Liver (tissue), 3 donors: ENCODE measurements at regions not wholly inside any gene's neighbourhood (a gene's known extent, or its start where the extent isn't known, plus 50 kb on each side); places are given as distances from the start of the nearest gene placed in this dataset.

Experiments
- CTCF ChIP-seq: fragments of 150-350 bp; IDR thresholded peaks from 2 replicates; pipeline ENCODE4 v1.5.1; 2017; ENCODE audit warnings: improper control_type of control experiment, low read depth, low read length; ENCODE audit not compliant: missing input control
- EGR1 ChIP-seq, 2 donors: IDR thresholded peaks; 2 replicates each; pipeline ENCODE4 v1.6.1; 2016 to 2018; ENCODE audit warnings: antibody characterized with exemption in 2 of 2, low read depth in 2 of 2
- GABPA ChIP-seq, 2 donors: IDR thresholded peaks in 1 of 2; conservative IDR thresholded peaks in 1 of 2; 2 replicates each; pipeline ENCODE4 v1.6.1; 2016; ENCODE audit warnings: antibody characterized with exemption in 2 of 2, mild to moderate bottlenecking in 1 of 2, moderate library complexity in 1 of 2
- HNF4G ChIP-seq: IDR thresholded peaks from 2 replicates; pipeline ENCODE4 v1.6.1; 2016; ENCODE audit warnings: antibody characterized with exemption
- JUND ChIP-seq, 2 donors: IDR thresholded peaks; 2 replicates each; pipeline ENCODE4 v1.6.1; 2016; ENCODE audit warnings: antibody characterized with exemption in 2 of 2
- MAX ChIP-seq: IDR thresholded peaks from 2 replicates; pipeline ENCODE4 v1.6.1; 2016; ENCODE audit warnings: antibody characterized with exemption
- NR2F2 ChIP-seq: IDR thresholded peaks from 2 replicates; pipeline ENCODE4 v1.6.1; 2016; ENCODE audit warnings: antibody characterized with exemption
- RAD21 ChIP-seq, 2 donors: IDR thresholded peaks; 2 replicates each; pipeline ENCODE4 v1.6.1; 2016; ENCODE audit warnings: antibody characterized with exemption in 2 of 2, mild to moderate bottlenecking in 2 of 2
- REST ChIP-seq: IDR thresholded peaks from 2 replicates; pipeline ENCODE4 v1.6.1; 2016; ENCODE audit warnings: antibody characterized with exemption, mild to moderate bottlenecking
- RXRA ChIP-seq, 2 donors: IDR thresholded peaks; 2 replicates each; pipeline ENCODE4 v1.6.1; 2017 to 2018; ENCODE audit warnings: antibody characterized with exemption in 2 of 2, mild to moderate bottlenecking in 1 of 2
- SP1 ChIP-seq: IDR thresholded peaks from 2 replicates; pipeline ENCODE4 v1.6.1; 2018; ENCODE audit warnings: antibody characterized with exemption, mild to moderate bottlenecking
- TAF1 ChIP-seq: conservative IDR thresholded peaks from 2 replicates; pipeline ENCODE4 v1.6.1; 2016; ENCODE audit warnings: antibody characterized with exemption, mild to moderate bottlenecking
- YY1 ChIP-seq: IDR thresholded peaks from 2 replicates; pipeline ENCODE4 v1.6.1; 2016; ENCODE audit warnings: antibody characterized with exemption, mild to moderate bottlenecking
- ZBTB33 ChIP-seq: IDR thresholded peaks from 2 replicates; pipeline ENCODE4 v1.6.1; 2016; ENCODE audit warnings: antibody characterized with exemption
- donor health status: healthy.
- donor health status: healthy.

GRCh38 chr15:35691891-35692867 is 146.2 kb upstream of the DPH6 start:
- TF ChIP-seq CTCF (no peak), REST (no peak), YY1 (no peak), RAD21 (IDR thresholded peaks at IDR 0.05) (no peak), HNF4G (no peak), EGR1 (IDR thresholded peaks at IDR 0.05; ENCODE audit: low read depth in 2 of 2) (no peak), ZBTB33 (no peak), JUND (IDR thresholded peaks at IDR 0.05) (no peak), MAX (no peak), SP1 (no peak), TAF1 (no peak), GABPA (IDR thresholded peaks at IDR 0.05 in 1 of 2, conservative IDR thresholded peaks at IDR 0.05 in 1 of 2) (no peak), RXRA (IDR thresholded peaks at IDR 0.05) (no peak), NR2F2 (no peak)
